ENCODE measurements at regions not wholly inside any gene's neighbourhood (a gene's known extent, or its start where the extent isn't known, plus 50 kb on each side); places are given as distances from the start of the nearest gene placed in this dataset.

DNA sequence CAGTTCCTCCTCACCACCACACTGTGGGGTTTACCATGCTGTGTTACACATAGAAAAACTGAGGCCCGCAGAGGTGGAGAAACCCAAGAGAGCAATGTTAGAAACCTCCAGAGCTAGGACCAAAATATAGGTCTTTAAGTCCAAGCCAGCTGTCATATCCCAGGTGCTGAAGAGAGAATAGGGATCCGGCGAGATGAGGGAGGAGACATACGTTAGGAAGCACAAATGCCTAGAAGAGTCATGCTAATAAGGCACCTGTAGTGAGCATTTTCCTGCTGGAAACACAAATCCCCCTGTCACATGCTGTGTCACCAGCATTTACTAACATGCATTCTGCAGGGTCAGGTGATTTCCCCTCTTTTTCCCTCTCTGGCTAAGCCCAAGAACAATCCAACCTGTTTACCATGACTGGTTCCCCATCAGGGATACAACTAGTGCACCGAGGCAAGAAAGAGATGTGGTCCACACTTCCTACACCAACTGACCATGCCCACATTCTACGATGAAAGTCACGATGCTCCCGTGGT is 168.6 kb upstream of the CAMK1G start:
- Histone ChIP-seq H3K27ac (no peak overlapping the region), H3K4me3 (no peak overlapping the region), H3F3A (ENCODE audit: insufficient read depth) (peaks cover 29% of the 10 kb centered on the region), H3K27me3 (replicated peaks; ENCODE audit: insufficient read depth) (no peaks in the 10 kb centered on the region), H2AFZ (no peak overlapping the region), H4K20me1 (ENCODE audit: insufficient read depth) (no peaks in the 10 kb centered on the region), H3K9me3 (ENCODE audit: low read depth) (no peaks in the 10 kb centered on the region), H3K9me2 (ENCODE audit: insufficient read depth) (no peaks in the 10 kb centered on the region), H3K36me3 (ENCODE audit: low read depth) (no peaks in the 10 kb centered on the region), H3K4me2 (ENCODE audit: unreplicated experiment) (no peak overlapping the region), H3K4me1 (ENCODE audit: insufficient read depth) (peaks cover 31% of the 10 kb centered on the region), H3K9ac (no peak overlapping the region), H3K79me2 (ENCODE audit: insufficient read depth) (no peaks in the 10 kb centered on the region)
- TF ChIP-seq EZH2phosphoT487 (IDR thresholded peaks at IDR 0.05; ENCODE audit: insufficient read depth, low read depth), result no peak
- 88 to 92% methylated on average over 8 of the region's 8 CpGs for WGBS, 2 experiments (ENCODE audit: low coverage in 1 of 2, low lambda C conversion rate in 2 of 2, missing lambda C conversion rate in 2 of 2)
- in situ Hi-C loops (cut with MboI), result no loop called here
- DNase-seq, result no peak

DNA sequence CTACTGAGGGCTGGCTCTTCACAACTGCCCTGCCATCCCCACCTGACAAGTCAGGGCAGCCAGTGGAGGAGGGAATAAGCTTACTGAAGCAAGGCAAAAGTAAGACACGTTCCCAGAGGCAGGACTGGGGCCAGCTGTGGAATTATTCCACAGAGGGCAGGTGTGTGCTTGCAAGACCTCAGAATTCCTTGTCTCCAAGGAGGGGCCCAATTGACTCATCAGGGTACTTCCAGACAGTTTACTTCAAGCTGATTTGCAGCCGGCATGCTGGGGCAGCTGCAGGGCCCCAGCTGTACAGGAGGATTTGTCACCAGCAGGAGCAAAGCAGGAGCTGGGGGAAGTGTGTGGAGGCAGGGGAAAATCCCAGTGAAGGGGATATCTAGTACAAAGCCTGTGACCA is 167.5 kb upstream of the CAMK1G start:
- H4K20me1 ChIP-seq (ENCODE audit: insufficient read depth), result no peaks in the 10 kb centered on the region
- H3K9ac ChIP-seq, result no peak overlapping the region
- H3K4me2 ChIP-seq (ENCODE audit: unreplicated experiment), result no peak overlapping the region
- H3F3A ChIP-seq (ENCODE audit: insufficient read depth), result peaks cover 18% of the 10 kb centered on the region
- peaks cover 19% of the 10 kb centered on the region for H3K4me1 ChIP-seq (ENCODE audit: insufficient read depth)
- H3K36me3 ChIP-seq (ENCODE audit: low read depth), result no peaks in the 10 kb centered on the region
- no peak overlapping the region for H3K27ac ChIP-seq
- no peak overlapping the region for H3K4me3 ChIP-seq
- no peak overlapping the region for H2AFZ ChIP-seq
- 67 to 81% methylated on average over 2 of the region's 2 CpGs for WGBS, 2 experiments (ENCODE audit: low coverage in 1 of 2, low lambda C conversion rate in 2 of 2, missing lambda C conversion rate in 2 of 2)
- H3K79me2 ChIP-seq (ENCODE audit: insufficient read depth), result no peaks in the 10 kb centered on the region
- TF ChIP-seq EZH2 (IDR thresholded peaks at IDR 0.05; ENCODE audit: insufficient read depth, poor library complexity, severe bottlenecking) (no peak), EZH2phosphoT487 (IDR thresholded peaks at IDR 0.05; ENCODE audit: insufficient read depth, low read depth) (no peak)
- DNase-seq, result no peak
- H3K9me2 ChIP-seq (ENCODE audit: insufficient read depth), result no peaks in the 10 kb centered on the region
- in situ Hi-C loops (cut with MboI), result no loop called here
- H3K27me3 ChIP-seq (replicated peaks; ENCODE audit: insufficient read depth), result no peaks in the 10 kb centered on the region
- no peaks in the 10 kb centered on the region for H3K9me3 ChIP-seq (ENCODE audit: low read depth)

DNA sequence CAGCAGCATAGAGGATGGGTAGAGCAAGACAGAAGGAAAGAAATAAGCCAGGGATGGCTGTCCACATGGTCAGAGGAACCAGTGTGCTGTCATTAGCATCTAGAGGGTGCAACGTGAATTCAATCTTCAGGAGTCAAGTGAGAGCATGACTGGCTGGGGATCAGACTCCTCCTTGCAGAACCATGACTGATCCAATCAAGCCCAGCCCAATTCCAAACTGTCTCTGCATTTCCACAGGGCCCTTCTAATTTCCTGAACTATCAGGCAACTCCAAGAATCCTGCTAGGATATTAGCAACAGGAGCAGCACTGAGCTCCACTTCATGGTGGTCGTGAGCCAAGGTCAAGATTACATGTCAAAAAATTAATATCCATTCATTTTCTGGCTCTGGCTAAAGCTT is 166.8 kb upstream of the CAMK1G start:
- no peak for DNase-seq
- Histone ChIP-seq H3K9me3 (ENCODE audit: low read depth) (no peaks in the 10 kb centered on the region), H3F3A (ENCODE audit: insufficient read depth) (peaks cover 11% of the 10 kb centered on the region), H4K20me1 (ENCODE audit: insufficient read depth) (no peaks in the 10 kb centered on the region), H2AFZ (no peak overlapping the region), H3K9ac (no peak overlapping the region), H3K79me2 (ENCODE audit: insufficient read depth) (no peaks in the 10 kb centered on the region), H3K27me3 (replicated peaks; ENCODE audit: insufficient read depth) (no peaks in the 10 kb centered on the region), H3K27ac (no peak overlapping the region), H3K4me2 (ENCODE audit: unreplicated experiment) (no peak overlapping the region), H3K4me3 (no peak overlapping the region), H3K4me1 (ENCODE audit: insufficient read depth) (peaks cover 12% of the 10 kb centered on the region), H3K36me3 (ENCODE audit: low read depth) (no peaks in the 10 kb centered on the region), H3K9me2 (ENCODE audit: insufficient read depth) (no peaks in the 10 kb centered on the region)
- TF ChIP-seq EZH2 (IDR thresholded peaks at IDR 0.05; ENCODE audit: insufficient read depth, poor library complexity, severe bottlenecking) (no peak), EZH2phosphoT487 (IDR thresholded peaks at IDR 0.05; ENCODE audit: insufficient read depth, low read depth) (no peak)
- WGBS, 2 experiments (ENCODE audit: low coverage in 1 of 2, low lambda C conversion rate in 2 of 2, missing lambda C conversion rate in 2 of 2), result 67 to 69% methylated on average over 2 of the region's 2 CpGs
- in situ Hi-C loops (cut with MboI), result no loop called here

DNA sequence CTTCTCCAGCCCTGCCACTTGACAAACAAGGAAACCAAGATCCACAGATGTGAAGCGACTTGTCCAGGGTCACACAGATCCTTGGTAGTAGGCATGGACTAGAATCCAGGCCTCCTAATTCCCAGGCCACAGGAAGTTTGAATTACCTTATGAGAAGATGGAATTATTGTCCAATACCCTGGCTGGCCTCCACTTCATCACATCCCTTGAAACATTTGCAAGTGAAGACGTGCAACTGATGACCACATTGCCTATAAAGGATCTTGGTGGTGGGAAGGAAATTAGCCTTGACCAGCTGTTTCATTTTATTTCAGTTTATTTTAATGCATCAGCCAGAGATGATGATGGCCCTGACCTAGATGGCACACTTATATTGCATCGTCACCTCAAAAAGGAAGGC is 165.8 kb upstream of the CAMK1G start:
- Histone ChIP-seq H3K4me1 (ENCODE audit: insufficient read depth) (peaks cover 2% of the 10 kb centered on the region), H3K27ac (no peak overlapping the region), H3K79me2 (ENCODE audit: insufficient read depth) (no peaks in the 10 kb centered on the region), H3K9me2 (ENCODE audit: insufficient read depth) (no peaks in the 10 kb centered on the region), H3K9ac (no peak overlapping the region), H3F3A (ENCODE audit: insufficient read depth) (peaks cover under 1% of the 10 kb centered on the region; the same call in 1 of the 2 replicates), H3K9me3 (ENCODE audit: low read depth) (no peaks in the 10 kb centered on the region), H2AFZ (no peak overlapping the region), H4K20me1 (ENCODE audit: insufficient read depth) (no peaks in the 10 kb centered on the region), H3K27me3 (replicated peaks; ENCODE audit: insufficient read depth) (no peaks in the 10 kb centered on the region), H3K36me3 (ENCODE audit: low read depth) (no peaks in the 10 kb centered on the region), H3K4me3 (no peak overlapping the region), H3K4me2 (ENCODE audit: unreplicated experiment) (no peak overlapping the region)
- in situ Hi-C loops (cut with MboI), result no loop called here
- no peak for DNase-seq
- TF ChIP-seq EZH2phosphoT487 (IDR thresholded peaks at IDR 0.05; ENCODE audit: insufficient read depth, low read depth) (no peak), EZH2 (IDR thresholded peaks at IDR 0.05; ENCODE audit: insufficient read depth, poor library complexity, severe bottlenecking) (no peak)
- 96 to 97% methylated on average over 3 of the region's 3 CpGs for WGBS, 2 experiments (ENCODE audit: low coverage in 1 of 2, low lambda C conversion rate in 2 of 2, missing lambda C conversion rate in 2 of 2)

DNA sequence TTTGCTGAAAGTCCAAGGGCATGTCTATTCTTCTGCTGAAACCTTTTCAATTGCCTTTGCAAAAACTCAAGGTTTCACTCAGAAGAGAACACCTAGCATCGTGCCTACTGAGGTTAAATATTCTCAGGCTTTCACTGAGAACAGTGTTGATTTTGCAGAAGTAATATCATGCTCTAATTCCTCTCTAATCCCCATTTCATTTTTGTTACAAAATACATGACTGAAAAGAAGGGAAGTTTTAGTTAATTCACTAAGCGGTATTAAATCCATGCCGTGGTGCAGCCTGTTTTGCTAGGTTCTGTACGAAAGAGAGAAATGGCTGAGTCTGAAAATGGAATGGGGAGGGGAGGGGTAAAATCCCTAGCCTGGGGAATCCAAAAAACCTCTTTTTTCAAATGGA is 163.2 kb upstream of the CAMK1G start:
- Histone ChIP-seq H3K79me2 (ENCODE audit: insufficient read depth) (no peaks in the 10 kb centered on the region), H3K9me3 (ENCODE audit: low read depth) (no peaks in the 10 kb centered on the region), H3K27me3 (replicated peaks; ENCODE audit: insufficient read depth) (no peaks in the 10 kb centered on the region), H3K4me1 (ENCODE audit: insufficient read depth) (no peaks in the 10 kb centered on the region), H4K20me1 (ENCODE audit: insufficient read depth) (no peaks in the 10 kb centered on the region), H3K4me3 (no peak overlapping the region), H3F3A (ENCODE audit: insufficient read depth) (no peaks in the 10 kb centered on the region), H3K4me2 (ENCODE audit: unreplicated experiment) (no peak overlapping the region), H3K9me2 (ENCODE audit: insufficient read depth) (no peaks in the 10 kb centered on the region), H3K36me3 (ENCODE audit: low read depth) (no peaks in the 10 kb centered on the region), H3K9ac (no peak overlapping the region), H2AFZ (no peak overlapping the region), H3K27ac (no peak overlapping the region)
- 96 to 97% methylated on average over 4 of the region's 4 CpGs for WGBS, 2 experiments (ENCODE audit: low coverage in 1 of 2, low lambda C conversion rate in 2 of 2, missing lambda C conversion rate in 2 of 2)
- in situ Hi-C loops (cut with MboI), result no loop called here
- no peak for DNase-seq
- TF ChIP-seq EZH2 (IDR thresholded peaks at IDR 0.05; ENCODE audit: insufficient read depth, poor library complexity, severe bottlenecking) (no peak), EZH2phosphoT487 (IDR thresholded peaks at IDR 0.05; ENCODE audit: insufficient read depth, low read depth) (no peak)
